HepG2 (cell line): ENCODE measurements at regions not wholly inside any gene's neighbourhood (a gene's known extent, or its start where the extent isn't known, plus 50 kb on each side); places are given as distances from the start of the nearest gene placed in this dataset.
"Not testable (repeated sequence)": the region's sequence is repeated elsewhere in the genome, so short reads cannot be mapped to it uniquely, and the experiment has no call there.

Source experiments
- ATAC-seq: fragments of 200-7000 bp; cut with Tn5 transposase; 3 replicates; pipeline ENCODE4 v1.9.1; 2020; ENCODE audit warnings: mild to moderate bottlenecking, moderate library complexity
- BruUV-seq: library from RNA; stranded (reverse); fragments of 400-500 nt; replicated peaks from 2 replicates; lab custom pipeline; 2021; lab: Mats Ljungman, UMichigan
- CTCF ChIA-PET: fragments of 300-600 bp; formaldehyde crosslinking; extraction: SDS; loops from one replicate; lab custom pipeline; 2021; ENCODE audit warnings: low total read pairs, inconsistent platforms, low intra/inter-chr PET ratio; lab: Yijun Ruan, JAX
- POLR2A ChIA-PET: fragments of 350-600 bp; sonication (Branson Sonifier 250); formaldehyde crosslinking; loops from one replicate; lab custom pipeline; 2020; ENCODE audit warnings: antibody characterized with exemption, inconsistent platforms; lab: Yijun Ruan, JAX
- DNase-seq: peaks from one replicate; pipeline ENCODE4 v3.0.0-alpha.2; 2015; ENCODE audit warnings: low spot score
- FAIRE-seq: peaks from 3 replicates; lab custom pipeline; 2011; peaks lifted over from hg19 to GRCh38; lab: Jason Lieb, UNC
- H2AFZ ChIP-seq: one replicate; pipeline ENCODE4 v1.6.1; 2011; ENCODE audit warnings: low read length, inconsistent platforms
- H3K27ac ChIP-seq: fragments of 300-600 bp; 3 replicates; pipeline ENCODE4 v1.8.0; 2011; ENCODE audit warnings: mixed run types, mild to moderate bottlenecking, mixed read lengths, low read length, inconsistent platforms; ENCODE audit not compliant: insufficient read depth; ENCODE audit errors: extremely low read length
- H3K27me3 ChIP-seq, 2 experiments: fragments of 200-600 bp in 1 of 2; 2 replicates in 1 of 2; 3 replicates in 1 of 2; pipeline versions ENCODE4 v1.6.0 to v1.8.0; 2011; ENCODE audit warnings: low read length in 2 of 2, mild to moderate bottlenecking in 2 of 2, moderate library complexity in 2 of 2, inconsistent platforms in 1 of 2; ENCODE audit not compliant: insufficient read depth in 2 of 2, control insufficient read depth in 1 of 2
- H3K36me3 ChIP-seq, 2 experiments: fragments of 200-600 bp in 1 of 2; replicated peaks in 1 of 2; 2 replicates in 1 of 2; 3 replicates in 1 of 2; pipeline versions ENCODE4 v1.5.1 to v1.8.0; 2011; ENCODE audit warnings: low read length in 2 of 2, inconsistent platforms in 1 of 2; ENCODE audit not compliant: insufficient read depth in 2 of 2, control insufficient read depth in 1 of 2
- H3K4me1 ChIP-seq: 2 replicates; pipeline ENCODE4 v1.5.1; 2012; ENCODE audit warnings: low read length, inconsistent platforms; ENCODE audit not compliant: insufficient read depth
- H3K4me2 ChIP-seq: 2 replicates; pipeline ENCODE4 v1.6.0; 2011; ENCODE audit warnings: low read depth, low read length, inconsistent platforms
- H3K4me3 ChIP-seq, 3 experiments: fragments of 200-600 bp in 1 of 3; sonication (generic), shearing (Covaris generic) in 1 of 3; replicated peaks in 1 of 3; 2 replicates each; pipeline ENCODE4 v1.5.1; 2011 to 2016; ENCODE audit warnings: low read length in 3 of 3, inconsistent platforms in 2 of 3, low read depth in 2 of 3, mild to moderate bottlenecking in 2 of 3, control low read depth in 1 of 3, mixed read lengths in 1 of 3; ENCODE audit not compliant: insufficient read depth in 1 of 3
- H3K79me2 ChIP-seq: one replicate; pipeline ENCODE4 v1.6.1; 2011; ENCODE audit warnings: low read length, inconsistent platforms; ENCODE audit not compliant: insufficient read depth
- H3K9ac ChIP-seq: 2 replicates; pipeline ENCODE4 v1.6.0; 2011; ENCODE audit warnings: mild to moderate bottlenecking, low read depth, low read length, inconsistent platforms; ENCODE audit not compliant: insufficient read depth
- H3K9me3 ChIP-seq: 2 replicates; pipeline ENCODE4 v1.5.1; 2012; ENCODE audit warnings: mild to moderate bottlenecking, low read length
- H4K20me1 ChIP-seq: 2 replicates; pipeline ENCODE4 v1.6.0; 2011; ENCODE audit warnings: inconsistent platforms, mild to moderate bottlenecking, low read length, moderate library complexity; ENCODE audit not compliant: insufficient read depth
- FOXK1 ChIP-seq: sonication (generic); formaldehyde crosslinking; IDR thresholded peaks from 2 replicates; pipeline ENCODE4 v1.4.0; 2020; ENCODE audit warnings: low read depth, missing genetic modification reagents, borderline replicate concordance
- GZF1 ChIP-seq: sonication (generic); formaldehyde crosslinking; IDR thresholded peaks from 2 replicates; pipeline ENCODE4 v1.5.1; 2020; ENCODE audit warnings: mild to moderate bottlenecking, missing genetic modification reagents
- HNRNPL ChIP-seq: fragments of 200-400 bp; formaldehyde crosslinking; IDR thresholded peaks from 2 replicates; pipeline ENCODE4 v1.6.1; 2017; ENCODE audit warnings: mild to moderate bottlenecking, low read depth, low read length
- IKZF4 ChIP-seq: sonication (generic); formaldehyde crosslinking; IDR thresholded peaks from 2 replicates; pipeline ENCODE4 v1.5.1; 2020; ENCODE audit warnings: borderline replicate concordance, mild to moderate bottlenecking, low read depth, missing genetic modification reagents; ENCODE audit errors: not compliant biosample characterization
- KAT7 ChIP-seq: IDR thresholded peaks from 2 replicates; pipeline ENCODE4 v1.6.1; 2018; ENCODE audit warnings: borderline replicate concordance, missing compliant biosample characterization
- MXI1 ChIP-seq: IDR thresholded peaks from 3 replicates; pipeline ENCODE4 v1.6.1; 2012; ENCODE audit warnings: low read depth, low read length, inconsistent platforms, borderline replicate concordance
- PPARG ChIP-seq: conservative IDR thresholded peaks from 2 replicates; pipeline ENCODE4 v1.6.1; 2016; ENCODE audit warnings: missing biosample characterization, missing genetic modification reagents
- SNRNP70 ChIP-seq: fragments of 200-400 bp; formaldehyde crosslinking; IDR thresholded peaks from 2 replicates; pipeline ENCODE4 v1.6.1; 2017; ENCODE audit warnings: mild to moderate bottlenecking, low read depth, low read length, moderate library complexity
- THYN1 ChIP-seq: sonication (generic); formaldehyde crosslinking; IDR thresholded peaks from 2 replicates; pipeline ENCODE4 v1.8.1; 2023; ENCODE audit warnings: low read depth, mild to moderate bottlenecking, moderate library complexity, missing genetic modification reagents, borderline replicate concordance
- ZC3H4 ChIP-seq: sonication (generic); formaldehyde crosslinking; IDR thresholded peaks from 2 replicates; pipeline ENCODE4 v1.4.0; 2020; ENCODE audit warnings: missing genetic modification reagents, borderline replicate concordance
- ZNF329 ChIP-seq: sonication (generic); formaldehyde crosslinking; IDR thresholded peaks from 2 replicates; pipeline ENCODE4 v1.9.0; 2021; ENCODE audit warnings: low read depth, mild to moderate bottlenecking, missing genetic modification reagents
- ZNF530 ChIP-seq: sonication (generic); formaldehyde crosslinking; IDR thresholded peaks from 2 replicates; pipeline ENCODE4 v1.5.0; 2020; ENCODE audit warnings: low read depth, mild to moderate bottlenecking, missing genetic modification reagents
- ZNF672 ChIP-seq: sonication (generic); formaldehyde crosslinking; IDR thresholded peaks from 2 replicates; pipeline ENCODE4 v1.8.1; 2022; ENCODE audit warnings: missing genetic modification reagents
- ZNF713 ChIP-seq: sonication (generic); formaldehyde crosslinking; IDR thresholded peaks from 2 replicates; pipeline ENCODE4 v1.4.0; 2020; ENCODE audit warnings: mild to moderate bottlenecking, missing genetic modification reagents
- WGBS: methylation state at CpG from one replicate; pipeline ENCODE4 v1.1.6; 2017; ENCODE audit warnings: low lambda C conversion rate; 5-methylcytosine and 5-hydroxymethylcytosine counted together
- in situ Hi-C: cut with HindIII; loops from 2 replicates; pipeline ENCODE4 v1.10.0; 2017; ENCODE audit warnings: low pct_unique_long_range_greater_than_20kb; ENCODE audit not compliant: extremely low pct_ligation_motif_present
- intact Hi-C: fragments of 100-400 bp; cut with micrococcal nuclease; formaldehyde crosslinking; loops from one replicate; pipeline ENCODE4 v1.10.0; 2022; ENCODE audit not compliant: unreplicated experiment
- TF ChIP-seq, protein P1 (sequence below): sonication (generic); formaldehyde crosslinking; IDR thresholded peaks from 2 replicates; pipeline ENCODE4 v1.4.0; 2020; ENCODE audit warnings: missing genetic modification reagents
- TF ChIP-seq, protein P2 (sequence below): IDR thresholded peaks from 2 replicates; pipeline ENCODE4 v1.6.1; 2016; ENCODE audit warnings: low read depth, borderline replicate concordance
- TF ChIP-seq, protein P3 (sequence below): sonication (generic); formaldehyde crosslinking; IDR thresholded peaks from 2 replicates; pipeline ENCODE4 v1.5.0; 2020; ENCODE audit warnings: mild to moderate bottlenecking, low read depth, missing genetic modification reagents, borderline replicate concordance

- Histone ChIP-seq H3K9ac (no peak overlapping the region), H2AFZ (no peak overlapping the region), H3K4me3 (no peak overlapping the region), H3K36me3 (no peaks in the 10 kb centered on the region), H3K27me3 (no peaks in the 10 kb centered on the region), H3K79me2 (no peaks in the 10 kb centered on the region), H3K4me1 (no peaks in the 10 kb centered on the region), H4K20me1 (no peaks in the 10 kb centered on the region), H3K9me3 (peaks cover 51% of the 10 kb centered on the region), H3K4me2 (no peak overlapping the region), H3K27ac (no peak overlapping the region)
- no TSS peak for BruUV-seq
- ChIA-PET POLR2A (no interaction called here), CTCF (no interaction called here)
- no peak for TF ChIP-seq ZNF713 (CRISPR knock-in tag)
- no peak for TF ChIP-seq ZC3H4 (CRISPR knock-in tag)
- TF ChIP-seq, protein P1, sequence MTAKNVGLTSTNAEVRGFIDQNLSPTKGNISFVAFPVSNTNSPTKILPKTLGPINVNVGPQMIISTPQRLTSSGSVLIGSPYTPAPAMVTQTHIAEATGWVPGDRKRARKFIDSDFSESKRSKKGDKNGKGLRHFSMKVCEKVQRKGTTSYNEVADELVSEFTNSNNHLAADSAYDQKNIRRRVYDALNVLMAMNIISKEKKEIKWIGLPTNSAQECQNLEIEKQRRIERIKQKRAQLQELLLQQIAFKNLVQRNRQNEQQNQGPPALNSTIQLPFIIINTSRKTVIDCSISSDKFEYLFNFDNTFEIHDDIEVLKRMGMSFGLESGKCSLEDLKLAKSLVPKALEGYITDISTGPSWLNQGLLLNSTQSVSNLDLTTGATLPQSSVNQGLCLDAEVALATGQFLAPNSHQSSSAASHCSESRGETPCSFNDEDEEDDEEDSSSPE (CRISPR knock-in tag): no peak
- TF ChIP-seq ZNF672 (CRISPR knock-in tag): no peak
- TF ChIP-seq GZF1 (CRISPR knock-in tag): no peak
- TF ChIP-seq THYN1 (CRISPR knock-in tag): no peak
- no peak for TF ChIP-seq SNRNP70
- TF ChIP-seq PPARG (CRISPR knock-in tag): no peak
- TF ChIP-seq KAT7 (CRISPR knock-in tag): no peak
- TF ChIP-seq IKZF4 (CRISPR knock-in tag): no peak
- TF ChIP-seq, protein P2, sequence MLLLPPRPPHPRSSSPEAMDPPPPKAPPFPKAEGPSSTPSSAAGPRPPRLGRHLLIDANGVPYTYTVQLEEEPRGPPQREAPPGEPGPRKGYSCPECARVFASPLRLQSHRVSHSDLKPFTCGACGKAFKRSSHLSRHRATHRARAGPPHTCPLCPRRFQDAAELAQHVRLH (CRISPR knock-in tag): no peak
- TF ChIP-seq ZNF530 (CRISPR knock-in tag): no peak
- TF ChIP-seq MXI1: no peak
- TF ChIP-seq, protein P3, sequence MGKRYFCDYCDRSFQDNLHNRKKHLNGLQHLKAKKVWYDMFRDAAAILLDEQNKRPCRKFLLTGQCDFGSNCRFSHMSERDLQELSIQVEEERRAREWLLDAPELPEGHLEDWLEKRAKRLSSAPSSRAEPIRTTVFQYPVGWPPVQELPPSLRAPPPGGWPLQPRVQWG (CRISPR knock-in tag): no peak
- TF ChIP-seq ZNF329 (CRISPR knock-in tag): no peak
- no peak for TF ChIP-seq FOXK1 (CRISPR knock-in tag)
- TF ChIP-seq HNRNPL: no peak
- ATAC-seq (no peak), FAIRE-seq (no peak), DNase-seq (no peak)
- in situ Hi-C loops (no loop called here), intact Hi-C loops (no loop called here)
- WGBS: 30% methylated on average over 1 of the region's 1 CpG
Observed at GRCh38 chr13:83440465-83440864, 441.8 kb downstream of the SLITRK1 start.

- H2AFZ ChIP-seq, H3K36me3 ChIP-seq, CTCF ChIA-PET, in situ Hi-C loops, FAIRE-seq, ATAC-seq, H3K27me3 ChIP-seq, POLR2A ChIA-PET, H3K9ac ChIP-seq, H3K27ac ChIP-seq, intact Hi-C loops, H3K4me3 ChIP-seq, H4K20me1 ChIP-seq, DNase-seq, H3K79me2 ChIP-seq, BruUV-seq, H3K4me1 ChIP-seq, H3K4me2 ChIP-seq: not testable (repeated sequence)
- peaks cover 52% of the 10 kb centered on the region for H3K9me3 ChIP-seq
- WGBS: 34% methylated on average over 8 of the region's 12 CpGs
Observed at GRCh38 chr13:83439464-83439863, 442.8 kb downstream of the SLITRK1 start.
